ENCODE measurements at regions not wholly inside any gene's neighbourhood (a gene's known extent, or its start where the extent isn't known, plus 50 kb on each side); places are given as distances from the start of the nearest gene placed in this dataset.
"Not testable (repeated sequence)": the region's sequence is repeated elsewhere in the genome, so short reads cannot be mapped to it uniquely, and the experiment has no call there.

DNA sequence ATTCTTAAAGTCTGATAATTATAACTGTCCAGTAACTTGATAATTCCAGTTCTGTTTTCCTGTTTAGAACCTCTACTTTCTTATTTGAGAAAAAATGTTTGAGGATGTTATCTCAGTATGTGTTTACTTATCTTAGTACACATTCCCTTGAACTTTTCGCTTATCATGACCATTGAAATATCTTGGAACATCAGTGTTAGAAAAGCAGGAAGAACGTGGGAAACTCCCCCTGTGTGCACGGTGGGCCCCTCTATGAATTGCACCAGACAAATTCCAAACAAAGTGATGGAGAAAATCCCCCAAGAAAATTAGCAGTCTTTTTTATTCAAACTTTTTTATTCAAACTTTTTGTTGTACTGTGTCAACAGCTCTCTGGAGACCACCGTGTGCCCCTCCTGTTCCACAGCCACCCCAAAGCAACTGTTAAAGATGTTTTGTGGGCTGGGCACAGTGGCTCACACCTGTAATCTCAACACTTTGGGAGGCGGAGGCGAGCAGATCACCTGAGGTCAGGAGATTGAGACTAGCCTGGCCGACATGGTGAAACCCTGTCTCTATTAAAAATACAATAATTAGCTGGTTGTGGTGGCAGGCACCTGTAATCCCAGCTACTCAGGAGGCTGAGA lies 78.3 kb upstream of the PEG3 start:
- TF ChIP-seq, protein P1, sequence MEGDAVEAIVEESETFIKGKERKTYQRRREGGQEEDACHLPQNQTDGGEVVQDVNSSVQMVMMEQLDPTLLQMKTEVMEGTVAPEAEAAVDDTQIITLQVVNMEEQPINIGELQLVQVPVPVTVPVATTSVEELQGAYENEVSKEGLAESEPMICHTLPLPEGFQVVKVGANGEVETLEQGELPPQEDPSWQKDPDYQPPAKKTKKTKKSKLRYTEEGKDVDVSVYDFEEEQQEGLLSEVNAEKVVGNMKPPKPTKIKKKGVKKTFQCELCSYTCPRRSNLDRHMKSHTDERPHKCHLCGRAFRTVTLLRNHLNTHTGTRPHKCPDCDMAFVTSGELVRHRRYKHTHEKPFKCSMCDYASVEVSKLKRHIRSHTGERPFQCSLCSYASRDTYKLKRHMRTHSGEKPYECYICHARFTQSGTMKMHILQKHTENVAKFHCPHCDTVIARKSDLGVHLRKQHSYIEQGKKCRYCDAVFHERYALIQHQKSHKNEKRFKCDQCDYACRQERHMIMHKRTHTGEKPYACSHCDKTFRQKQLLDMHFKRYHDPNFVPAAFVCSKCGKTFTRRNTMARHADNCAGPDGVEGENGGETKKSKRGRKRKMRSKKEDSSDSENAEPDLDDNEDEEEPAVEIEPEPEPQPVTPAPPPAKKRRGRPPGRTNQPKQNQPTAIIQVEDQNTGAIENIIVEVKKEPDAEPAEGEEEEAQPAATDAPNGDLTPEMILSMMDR (IDR thresholded peaks at IDR 0.05), result no peak
- no peaks in the 10 kb centered on the region for H3K36me3 ChIP-seq
- no peaks in the 10 kb centered on the region for H3K27me3 ChIP-seq
- no peak for DNase-seq (ENCODE audit: low spot score in 2 of 2)
- WGBS, 2 donors, result 61 to 70% methylated on average over 7 of the region's 7 CpGs
- peaks cover 0 to 24% (median 2%) of the 10 kb centered on the region in 4 donors for H3K9me3 ChIP-seq
- no peak overlapping the region for H3K4me3 ChIP-seq
- no peak overlapping the region for H3K27ac ChIP-seq
- no peaks in the 10 kb centered on the region for H3K4me1 ChIP-seq

- WGBS, 2 donors, result 78 to 79% methylated on average over 17 of the region's 17 CpGs
- no peaks in the 10 kb centered on the region for H3K27me3 ChIP-seq
- H3K27ac ChIP-seq, result no peak overlapping the region
- TF ChIP-seq, protein P1 (IDR thresholded peaks at IDR 0.05), result no peak
- TF ChIP-seq POLR2A (IDR thresholded peaks at IDR 0.05) (no peak), EP300 (IDR thresholded peaks at IDR 0.05) (no peak)
- no peak for DNase-seq (ENCODE audit: low spot score in 2 of 2)
- H3K4me3 ChIP-seq, result no peak overlapping the region
- no peaks in the 10 kb centered on the region for H3K4me1 ChIP-seq
- no peaks in the 10 kb centered on the region for H3K36me3 ChIP-seq
- H3K9me3 ChIP-seq, result peaks cover 0 to 20% (median 2%) of the 10 kb centered on the region in 4 donors
Measured at GRCh38 chr19:56919308-56919995, 78.9 kb upstream of the PEG3 start.

DNA sequence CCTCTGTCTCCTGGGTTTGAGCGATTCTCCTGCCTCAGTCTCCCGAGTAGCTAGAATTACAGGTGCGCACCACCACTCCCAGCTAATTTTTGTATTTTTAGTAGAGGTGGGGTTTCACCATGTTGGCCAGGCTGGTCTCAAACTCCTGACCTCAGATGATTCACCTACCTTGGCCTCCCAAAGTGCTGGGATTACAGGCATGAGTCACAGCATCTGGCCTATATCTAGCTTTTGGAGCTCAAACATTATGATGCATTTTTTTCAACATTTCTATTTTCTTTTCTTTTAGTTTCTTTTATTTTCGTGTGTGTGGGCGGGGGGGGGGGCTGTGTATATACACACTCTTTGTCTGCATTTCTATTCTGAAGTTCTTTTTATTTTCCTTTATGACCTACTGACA lies 85.6 kb upstream of the PEG3 start:
- H3K4me3 ChIP-seq; H3K36me3 ChIP-seq; H3K27me3 ChIP-seq; H3K4me1 ChIP-seq; DNase-seq (ENCODE audit: low spot score in 2 of 2); H3K27ac ChIP-seq: not testable (repeated sequence)
- 66 to 78% methylated on average over 5 of the region's 5 CpGs for WGBS, 2 donors
- H3K9me3 ChIP-seq, result peaks cover 0 to 38% (median 2%) of the 10 kb centered on the region in 4 donors

GRCh38 chr19:56927294-56927693 lies 86.8 kb upstream of the PEG3 start:
- no peak overlapping the region for H3K4me3 ChIP-seq
- H3K27me3 ChIP-seq, result no peaks in the 10 kb centered on the region
- no peak overlapping the region for H3K27ac ChIP-seq
- WGBS, 2 donors, result 69 to 78% methylated on average over 6 of the region's 6 CpGs
- no peaks in the 10 kb centered on the region for H3K36me3 ChIP-seq
- TF ChIP-seq EP300 (IDR thresholded peaks at IDR 0.05), result no peak
- no peak for TF ChIP-seq POLR2A (IDR thresholded peaks at IDR 0.05)
- TF ChIP-seq, protein P1 (IDR thresholded peaks at IDR 0.05), result no peak
- H3K9me3 ChIP-seq, result peaks cover 0 to 38% (median 2%) of the 10 kb centered on the region in 4 donors
- DNase-seq (ENCODE audit: low spot score in 2 of 2), result no peak
- H3K4me1 ChIP-seq, result no peaks in the 10 kb centered on the region

- DNase-seq (ENCODE audit: low spot score in 2 of 2), result no peak
- H3K36me3 ChIP-seq, result no peaks in the 10 kb centered on the region
- TF ChIP-seq EP300 (IDR thresholded peaks at IDR 0.05) (no peak), POLR2A (IDR thresholded peaks at IDR 0.05) (no peak)
- TF ChIP-seq, protein P1 (IDR thresholded peaks at IDR 0.05), result no peak
- H3K27me3 ChIP-seq, result no peaks in the 10 kb centered on the region
- H3K4me3 ChIP-seq, result no peak overlapping the region
- WGBS, 2 donors, result 37 to 42% methylated on average over 7 of the region's 7 CpGs
- H3K27ac ChIP-seq, result no peak overlapping the region
- no peaks in the 10 kb centered on the region for H3K4me1 ChIP-seq
- peaks cover 0 to 38% (median 2%) of the 10 kb centered on the region in 4 donors for H3K9me3 ChIP-seq
Measured at GRCh38 chr19:56927791-56928207, 87.3 kb upstream of the PEG3 start.

Measured in tibial nerve (tissue), 4 donors.